DND-41 (cell line): ENCODE measurements at regions not wholly inside any gene's neighbourhood (a gene's known extent, or its start where the extent isn't known, plus 50 kb on each side); places are given as distances from the start of the nearest gene placed in this dataset.

Experiments used
- EZH2 ChIP-seq: IDR thresholded peaks from 3 replicates; pipeline ENCODE4 v1.6.1; 2012; ENCODE audit warnings: borderline replicate concordance, low read depth, mild to moderate bottlenecking, moderate library complexity, low read length, inconsistent platforms; ENCODE audit not compliant: severe bottlenecking
- TF ChIP-seq, protein P1 (sequence below): IDR thresholded peaks from 2 replicates; pipeline ENCODE4 v1.5.1; 2012; ENCODE audit warnings: borderline replicate concordance, low read length, moderate library complexity, mild to moderate bottlenecking; ENCODE audit not compliant: poor library complexity, severe bottlenecking; ENCODE audit errors: extremely low read depth

DNA sequence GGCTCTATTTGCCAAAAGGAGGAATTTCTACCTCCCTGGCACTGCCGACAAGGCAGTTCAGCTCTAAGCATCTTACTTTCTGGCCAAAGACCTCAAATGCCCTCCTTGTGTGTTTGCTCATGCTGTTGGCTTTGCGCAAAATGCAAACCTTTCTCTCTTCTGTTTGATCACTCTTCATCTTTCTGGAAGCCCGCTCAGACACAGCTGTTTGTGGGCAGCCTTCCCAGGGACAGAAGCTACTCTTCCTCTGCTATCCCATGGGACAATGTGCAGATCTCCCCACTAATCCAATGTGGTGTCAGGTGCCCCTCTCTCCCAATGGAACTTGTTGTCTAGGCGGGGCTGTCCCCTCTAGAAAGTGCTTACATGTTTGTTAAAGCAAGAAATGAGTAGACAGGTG lies 278.7 kb downstream of the CCSER2 start:
- TF ChIP-seq, protein P1, sequence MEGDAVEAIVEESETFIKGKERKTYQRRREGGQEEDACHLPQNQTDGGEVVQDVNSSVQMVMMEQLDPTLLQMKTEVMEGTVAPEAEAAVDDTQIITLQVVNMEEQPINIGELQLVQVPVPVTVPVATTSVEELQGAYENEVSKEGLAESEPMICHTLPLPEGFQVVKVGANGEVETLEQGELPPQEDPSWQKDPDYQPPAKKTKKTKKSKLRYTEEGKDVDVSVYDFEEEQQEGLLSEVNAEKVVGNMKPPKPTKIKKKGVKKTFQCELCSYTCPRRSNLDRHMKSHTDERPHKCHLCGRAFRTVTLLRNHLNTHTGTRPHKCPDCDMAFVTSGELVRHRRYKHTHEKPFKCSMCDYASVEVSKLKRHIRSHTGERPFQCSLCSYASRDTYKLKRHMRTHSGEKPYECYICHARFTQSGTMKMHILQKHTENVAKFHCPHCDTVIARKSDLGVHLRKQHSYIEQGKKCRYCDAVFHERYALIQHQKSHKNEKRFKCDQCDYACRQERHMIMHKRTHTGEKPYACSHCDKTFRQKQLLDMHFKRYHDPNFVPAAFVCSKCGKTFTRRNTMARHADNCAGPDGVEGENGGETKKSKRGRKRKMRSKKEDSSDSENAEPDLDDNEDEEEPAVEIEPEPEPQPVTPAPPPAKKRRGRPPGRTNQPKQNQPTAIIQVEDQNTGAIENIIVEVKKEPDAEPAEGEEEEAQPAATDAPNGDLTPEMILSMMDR: no peak
- no peak for TF ChIP-seq EZH2
